PC-9 (cell line): ENCODE measurements at regions not wholly inside any gene's neighbourhood (a gene's known extent, or its start where the extent isn't known, plus 50 kb on each side); places are given as distances from the start of the nearest gene placed in this dataset.

Source experiments
- BruUV-seq: library from RNA; stranded (reverse); fragments of 400-500 nt; replicated peaks from 2 replicates; lab custom pipeline; 2021; lab: Mats Ljungman, UMichigan
- CTCF ChIA-PET: fragments of 300-600 bp; sonication (Branson Sonifier 250); formaldehyde crosslinking; loops from one replicate; lab custom pipeline; 2022; ENCODE audit warnings: antibody characterized with exemption; lab: Charles Lee
- POLR2A ChIA-PET: fragments of 300-600 bp; sonication (Branson Sonifier 250); formaldehyde crosslinking; loops from one replicate; lab custom pipeline; 2022; ENCODE audit warnings: antibody characterized with exemption; ENCODE audit not compliant: unreplicated experiment; lab: Charles Lee
- DNase-seq, 2 experiments: peaks; one replicate each; pipeline versions ENCODE4 v3.0.0 to v3.0.0-alpha.2; 2015 to 2022; ENCODE audit warnings: mixed read lengths in 1 of 2
- H2AFZ ChIP-seq: fragments of 200-600 bp; sonication (generic); 2 replicates; pipeline ENCODE4 v1.8.1; 2017; ENCODE audit warnings: antibody characterized with exemption
- H3F3A ChIP-seq: fragments of 200-600 bp; sonication (generic); 2 replicates; pipeline ENCODE4 v1.8.1; 2017; ENCODE audit warnings: antibody characterized with exemption, mild to moderate bottlenecking, low read depth; ENCODE audit not compliant: insufficient read depth
- H3K27ac ChIP-seq: fragments of 200-600 bp; sonication (generic); 2 replicates; pipeline ENCODE4 v1.6.1; 2016; ENCODE audit warnings: mixed run types
- H3K27me3 ChIP-seq: fragments of 200-600 bp; sonication (generic); 2 replicates; pipeline ENCODE4 v1.6.1; 2016; ENCODE audit warnings: low read depth, mixed run types; ENCODE audit not compliant: insufficient read depth
- H3K36me3 ChIP-seq: fragments of 200-600 bp; sonication (generic); 2 replicates; pipeline ENCODE4 v1.6.1; 2016; ENCODE audit warnings: low read depth, mixed run types
- H3K4me1 ChIP-seq: fragments of 200-600 bp; sonication (generic); replicated peaks from 2 replicates; pipeline ENCODE4 v1.6.1; 2016; ENCODE audit warnings: mixed run types; ENCODE audit not compliant: insufficient read depth
- H3K4me2 ChIP-seq: fragments of 200-600 bp; sonication (generic); 2 replicates; pipeline ENCODE4 v1.6.1; 2017; ENCODE audit warnings: mixed run types
- H3K4me3 ChIP-seq: fragments of 200-600 bp; sonication (generic); 2 replicates; pipeline ENCODE4 v1.6.1; 2016; ENCODE audit warnings: mixed run types
- H3K79me2 ChIP-seq: fragments of 200-600 bp; sonication (generic); 2 replicates; pipeline ENCODE4 v1.6.1; 2017; ENCODE audit warnings: low read depth, mixed run types
- H3K9me2 ChIP-seq: fragments of 200-600 bp; sonication (generic); 2 replicates; pipeline ENCODE4 v1.8.1; 2017; ENCODE audit warnings: mild to moderate bottlenecking; ENCODE audit not compliant: insufficient read depth
- H3K9me3 ChIP-seq: fragments of 200-600 bp; sonication (generic); 2 replicates; pipeline ENCODE4 v1.8.1; 2016; ENCODE audit warnings: low read depth; ENCODE audit not compliant: insufficient read depth
- H4K20me1 ChIP-seq: fragments of 200-600 bp; sonication (generic); 2 replicates; pipeline ENCODE4 v1.8.1; 2017; ENCODE audit not compliant: insufficient read depth
- CTCF ChIP-seq: fragments of 200-600 bp; sonication (generic); conservative IDR thresholded peaks from 2 replicates; pipeline ENCODE4 v1.6.1; 2017; ENCODE audit warnings: mixed run types, antibody characterized with exemption, mild to moderate bottlenecking, moderate library complexity
- EZH2 ChIP-seq: fragments of 200-600 bp; sonication (generic); IDR thresholded peaks from 2 replicates; pipeline ENCODE4 v1.8.0; 2017; ENCODE audit warnings: antibody characterized with exemption, low read depth
- intact Hi-C: fragments of 100-400 bp; cut with micrococcal nuclease; formaldehyde crosslinking; loops from one replicate; pipeline ENCODE4 v1.10.0; 2022; ENCODE audit not compliant: unreplicated experiment

- Histone ChIP-seq H3F3A (no peaks in the 10 kb centered on the region), H3K9me3 (no peaks in the 10 kb centered on the region), H3K79me2 (no peaks in the 10 kb centered on the region), H3K4me1 (peaks cover 8% of the 10 kb centered on the region; the same call in 1 of the 2 replicates), H4K20me1 (no peaks in the 10 kb centered on the region), H3K4me3 (no peak overlapping the region), H3K27me3 (no peaks in the 10 kb centered on the region), H3K36me3 (no peaks in the 10 kb centered on the region), H2AFZ (no peak overlapping the region), H3K4me2 (no peak overlapping the region), H3K27ac (no peak overlapping the region), H3K9me2 (no peaks in the 10 kb centered on the region)
- no TSS peak for BruUV-seq
- ChIA-PET POLR2A (interaction anchor here (0.6 kb wide), 1 partner anchor 93 kb away, joined by 3 read pairs; no protein-coding TSS in a partner anchor), CTCF (no interaction called here)
- intact Hi-C loops: no loop called here
- no peak for DNase-seq
- no peak for TF ChIP-seq EZH2
- no peak for TF ChIP-seq CTCF
These were observed 98.6 kb upstream of the PHYHIPL start for GRCh38 chr10:59077855-59078254.

GRCh38 chr10:59078978-59079377 lies 97.5 kb upstream of the PHYHIPL start:
- H3K9me2 ChIP-seq: no peaks in the 10 kb centered on the region
- H3K79me2 ChIP-seq: no peaks in the 10 kb centered on the region
- no peak for DNase-seq
- H3F3A ChIP-seq: no peaks in the 10 kb centered on the region
- no peaks in the 10 kb centered on the region for H3K27me3 ChIP-seq
- no peak overlapping the region for H3K4me2 ChIP-seq
- no peaks in the 10 kb centered on the region for H3K36me3 ChIP-seq
- no peak overlapping the region for H3K27ac ChIP-seq
- intact Hi-C loops: no loop called here
- ChIA-PET POLR2A (no interaction called here), CTCF (no interaction called here)
- no peak for TF ChIP-seq CTCF
- H3K4me3 ChIP-seq: no peak overlapping the region
- H4K20me1 ChIP-seq: no peaks in the 10 kb centered on the region
- H2AFZ ChIP-seq: no peak overlapping the region
- no TSS peak for BruUV-seq
- H3K4me1 ChIP-seq: peaks cover 8% of the 10 kb centered on the region; the same call in 1 of the 2 replicates
- no peaks in the 10 kb centered on the region for H3K9me3 ChIP-seq

GRCh38 chr10:59079386-59080226 lies 96.8 kb upstream of the PHYHIPL start:
- Histone ChIP-seq H3K9me2 (no peaks in the 10 kb centered on the region), H3K4me1 (peaks cover 8% of the 10 kb centered on the region; the same call in 1 of the 2 replicates), H3K9me3 (no peaks in the 10 kb centered on the region), H3K4me3 (no peak overlapping the region), H4K20me1 (no peaks in the 10 kb centered on the region), H3K36me3 (no peaks in the 10 kb centered on the region), H3K27ac (no peak overlapping the region), H2AFZ (no peak overlapping the region), H3K79me2 (no peaks in the 10 kb centered on the region), H3K4me2 (no peak overlapping the region), H3F3A (no peaks in the 10 kb centered on the region), H3K27me3 (no peaks in the 10 kb centered on the region)
- no peak for TF ChIP-seq CTCF
- TF ChIP-seq EZH2: no peak
- POLR2A ChIA-PET: interaction anchor here (0.7 kb wide), 1 partner anchor 61 kb away, joined by 3 read pairs; no protein-coding TSS in a partner anchor
- BruUV-seq: no TSS peak
- intact Hi-C loops: no loop called here
- peak in 1 of 2 experiments; percentile 50 for DNase-seq
- CTCF ChIA-PET: no interaction called here
